Sigmoid colon (tissue), 6 donors: ENCODE measurements at regions not wholly inside any gene's neighbourhood (a gene's known extent, or its start where the extent isn't known, plus 50 kb on each side); places are given as distances from the start of the nearest gene placed in this dataset.

Experiments
- DNase-seq: peaks from one replicate; pipeline ENCODE4 v3.0.0-alpha.2; 2019
- H3K27ac ChIP-seq, 4 donors: fragments of 200-600 bp; sonication (generic); one replicate each; pipeline ENCODE4 v1.5.1; 2016 to 2019; ENCODE audit warnings: mild to moderate bottlenecking in 1 of 4
- H3K27me3 ChIP-seq, 3 donors: fragments of 200-600 bp; sonication (generic); one replicate each; pipeline ENCODE4 v1.5.1; 2019; ENCODE audit warnings: mild to moderate bottlenecking in 1 of 3
- H3K36me3 ChIP-seq, 4 donors: fragments of 200-600 bp; sonication (generic); one replicate each; pipeline ENCODE4 v1.5.1; 2016 to 2019
- H3K4me1 ChIP-seq, 4 donors: fragments of 200-600 bp; sonication (generic); one replicate each; pipeline ENCODE4 v1.5.1; 2017 to 2019
- H3K4me3 ChIP-seq, 4 donors: fragments of 200-600 bp; sonication (generic); one replicate each; pipeline ENCODE4 v1.5.1; 2017 to 2019; ENCODE audit warnings: mild to moderate bottlenecking in 2 of 4, moderate library complexity in 1 of 4
- H3K9me3 ChIP-seq, 4 donors: fragments of 200-600 bp in 3 of 4; sonication (generic) in 3 of 4; one replicate each; pipeline versions ENCODE4 v1.5.1 to v1.6.1; 2013 to 2019
- EP300 ChIP-seq, 4 donors: sonication (generic); formaldehyde crosslinking; IDR thresholded peaks; one replicate each; pipeline ENCODE4 v1.6.1; 2017; ENCODE audit warnings: antibody characterized with exemption in 4 of 4
- POLR2A ChIP-seq, 2 donors: fragments of 450-650 bp; IDR thresholded peaks; one replicate each; pipeline ENCODE4 v1.6.1; 2016; ENCODE audit warnings: antibody characterized with exemption in 2 of 2, mild to moderate bottlenecking in 2 of 2, moderate library complexity in 2 of 2
- POLR2AphosphoS5 ChIP-seq, 4 donors: sonication (generic); formaldehyde crosslinking; IDR thresholded peaks; one replicate each; pipeline ENCODE4 v1.6.1; 2017; ENCODE audit warnings: antibody characterized with exemption in 4 of 4
- WGBS, 2 donors: extraction: QIAGEN DNeasy Blood & Tissue Kit; methylation state at CpG; one replicate each; pipeline ENCODE4 v1.1.7; 2013; 5-methylcytosine and 5-hydroxymethylcytosine counted together
- intact Hi-C: fragments of 100-400 bp; cut with DNase I; formaldehyde crosslinking; loops from one replicate; pipeline ENCODE4 v1.15.1; 2023
- TF ChIP-seq, protein P1 (sequence below), 4 experiments: fragments of 450-650 bp in 3 of 4; fragments of 200-600 bp in 1 of 4; IDR thresholded peaks; one replicate each; pipeline ENCODE4 v1.5.1; 2016 to 2019; ENCODE audit warnings: antibody characterized with exemption in 4 of 4, mild to moderate bottlenecking in 3 of 4, moderate library complexity in 2 of 4
- donor health status: healthy with polysubstance abuse.
- donor health status: healthy.

DNA sequence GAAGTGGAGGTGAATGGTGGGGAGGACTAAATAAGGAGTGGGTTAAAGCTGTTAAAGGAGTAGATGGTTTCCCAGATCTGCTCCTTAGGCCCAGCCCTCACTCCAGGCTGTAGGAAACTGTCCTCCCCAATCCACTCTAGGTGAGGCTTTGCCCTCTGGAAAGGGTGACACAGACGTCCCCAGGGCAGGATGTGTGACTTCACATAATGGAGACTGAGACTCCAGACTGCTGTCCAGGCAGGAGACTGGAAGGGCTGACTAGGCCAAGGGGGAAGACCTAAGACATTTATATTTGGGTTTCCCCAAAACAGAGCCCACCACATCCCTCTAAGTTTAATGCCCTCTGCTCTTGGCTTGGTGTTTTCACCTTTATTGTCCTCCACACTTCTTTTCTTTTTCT lies 488.5 kb downstream of the SHQ1 start:
- no peaks in the 10 kb centered on the region for H3K27me3 ChIP-seq
- TF ChIP-seq EP300 (IDR thresholded peaks at IDR 0.05) (no peak), POLR2A (IDR thresholded peaks at IDR 0.05) (no peak), POLR2AphosphoS5 (IDR thresholded peaks at IDR 0.05) (no peak)
- TF ChIP-seq, protein P1, sequence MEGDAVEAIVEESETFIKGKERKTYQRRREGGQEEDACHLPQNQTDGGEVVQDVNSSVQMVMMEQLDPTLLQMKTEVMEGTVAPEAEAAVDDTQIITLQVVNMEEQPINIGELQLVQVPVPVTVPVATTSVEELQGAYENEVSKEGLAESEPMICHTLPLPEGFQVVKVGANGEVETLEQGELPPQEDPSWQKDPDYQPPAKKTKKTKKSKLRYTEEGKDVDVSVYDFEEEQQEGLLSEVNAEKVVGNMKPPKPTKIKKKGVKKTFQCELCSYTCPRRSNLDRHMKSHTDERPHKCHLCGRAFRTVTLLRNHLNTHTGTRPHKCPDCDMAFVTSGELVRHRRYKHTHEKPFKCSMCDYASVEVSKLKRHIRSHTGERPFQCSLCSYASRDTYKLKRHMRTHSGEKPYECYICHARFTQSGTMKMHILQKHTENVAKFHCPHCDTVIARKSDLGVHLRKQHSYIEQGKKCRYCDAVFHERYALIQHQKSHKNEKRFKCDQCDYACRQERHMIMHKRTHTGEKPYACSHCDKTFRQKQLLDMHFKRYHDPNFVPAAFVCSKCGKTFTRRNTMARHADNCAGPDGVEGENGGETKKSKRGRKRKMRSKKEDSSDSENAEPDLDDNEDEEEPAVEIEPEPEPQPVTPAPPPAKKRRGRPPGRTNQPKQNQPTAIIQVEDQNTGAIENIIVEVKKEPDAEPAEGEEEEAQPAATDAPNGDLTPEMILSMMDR (IDR thresholded peaks at IDR 0.05): no peak
- no peak for DNase-seq
- WGBS, 2 donors: 80 to 83% methylated on average over 1 of the region's 1 CpG
- intact Hi-C loops: no loop called here
- H3K36me3 ChIP-seq: no peaks in the 10 kb centered on the region
- H3K27ac ChIP-seq: no peak overlapping the region
- H3K9me3 ChIP-seq: no peaks in the 10 kb centered on the region
- no peak overlapping the region for H3K4me3 ChIP-seq
- H3K4me1 ChIP-seq: no peaks in the 10 kb centered on the region

DNA sequence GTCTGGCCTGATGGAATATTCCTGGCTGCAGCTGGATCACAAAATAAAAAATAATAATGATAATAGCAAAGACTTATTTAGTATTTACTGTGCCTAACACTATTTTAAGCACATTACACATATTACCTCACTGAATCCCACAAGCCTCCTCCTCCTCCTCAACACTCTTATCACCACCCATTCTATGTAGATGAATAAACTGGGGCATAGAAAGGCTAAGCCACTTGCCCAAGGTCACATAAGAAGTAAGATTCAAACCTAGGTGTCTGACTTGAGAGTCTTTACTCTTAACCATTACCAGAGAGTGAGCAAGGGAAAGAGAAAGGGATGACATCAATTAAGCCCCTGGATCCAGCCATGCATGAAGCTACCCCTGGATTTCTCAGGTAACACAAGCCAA lies 493.1 kb downstream of the SHQ1 start:
- H3K36me3 ChIP-seq: no peaks in the 10 kb centered on the region
- H3K4me1 ChIP-seq: no peaks in the 10 kb centered on the region
- H3K27ac ChIP-seq: no peak overlapping the region
- no peaks in the 10 kb centered on the region for H3K27me3 ChIP-seq
- H3K9me3 ChIP-seq: no peaks in the 10 kb centered on the region
- no peak overlapping the region for H3K4me3 ChIP-seq
- intact Hi-C loops: loop anchor here (2.0 kb wide), 1 partner anchor 88 kb away; no protein-coding TSS in a partner anchor
- TF ChIP-seq POLR2AphosphoS5 (IDR thresholded peaks at IDR 0.05): no peak
- TF ChIP-seq, protein P1 (IDR thresholded peaks at IDR 0.05): no peak
- TF ChIP-seq EP300 (IDR thresholded peaks at IDR 0.05): no peak
- TF ChIP-seq POLR2A (IDR thresholded peaks at IDR 0.05): no peak
- DNase-seq: no peak

DNA sequence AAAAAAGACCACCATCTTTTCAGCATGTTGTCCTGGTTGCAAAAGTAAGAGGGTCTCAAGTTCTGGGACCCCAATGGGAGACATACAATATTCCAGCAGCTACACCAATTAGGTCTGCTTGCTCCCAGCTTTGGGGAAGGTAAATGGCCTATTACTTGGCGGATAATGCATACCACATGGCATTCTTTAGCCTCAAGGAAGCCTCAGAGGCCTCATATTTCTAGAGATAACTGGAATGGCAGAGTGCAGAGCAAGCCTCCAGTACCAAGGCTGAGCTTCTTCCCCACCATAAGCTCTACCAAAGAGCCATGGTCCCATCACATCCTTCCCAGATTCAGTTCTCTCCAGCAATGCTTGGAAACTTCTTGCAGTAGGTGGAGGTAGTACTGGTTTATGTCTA lies 493.8 kb downstream of the SHQ1 start:
- no peaks in the 10 kb centered on the region for H3K4me1 ChIP-seq
- no peaks in the 10 kb centered on the region for H3K9me3 ChIP-seq
- TF ChIP-seq, protein P1 (IDR thresholded peaks at IDR 0.05): no peak
- TF ChIP-seq POLR2AphosphoS5 (IDR thresholded peaks at IDR 0.05) (no peak), POLR2A (IDR thresholded peaks at IDR 0.05) (no peak), EP300 (IDR thresholded peaks at IDR 0.05) (no peak)
- H3K27ac ChIP-seq: no peak overlapping the region
- no peaks in the 10 kb centered on the region for H3K27me3 ChIP-seq
- H3K4me3 ChIP-seq: no peak overlapping the region
- no peak for DNase-seq
- 97 to 98% methylated on average over 1 of the region's 1 CpG for WGBS, 2 donors
- intact Hi-C loops: loop anchor here (2.0 kb wide), 1 partner anchor 88 kb away; no protein-coding TSS in a partner anchor
- H3K36me3 ChIP-seq: no peaks in the 10 kb centered on the region

DNA sequence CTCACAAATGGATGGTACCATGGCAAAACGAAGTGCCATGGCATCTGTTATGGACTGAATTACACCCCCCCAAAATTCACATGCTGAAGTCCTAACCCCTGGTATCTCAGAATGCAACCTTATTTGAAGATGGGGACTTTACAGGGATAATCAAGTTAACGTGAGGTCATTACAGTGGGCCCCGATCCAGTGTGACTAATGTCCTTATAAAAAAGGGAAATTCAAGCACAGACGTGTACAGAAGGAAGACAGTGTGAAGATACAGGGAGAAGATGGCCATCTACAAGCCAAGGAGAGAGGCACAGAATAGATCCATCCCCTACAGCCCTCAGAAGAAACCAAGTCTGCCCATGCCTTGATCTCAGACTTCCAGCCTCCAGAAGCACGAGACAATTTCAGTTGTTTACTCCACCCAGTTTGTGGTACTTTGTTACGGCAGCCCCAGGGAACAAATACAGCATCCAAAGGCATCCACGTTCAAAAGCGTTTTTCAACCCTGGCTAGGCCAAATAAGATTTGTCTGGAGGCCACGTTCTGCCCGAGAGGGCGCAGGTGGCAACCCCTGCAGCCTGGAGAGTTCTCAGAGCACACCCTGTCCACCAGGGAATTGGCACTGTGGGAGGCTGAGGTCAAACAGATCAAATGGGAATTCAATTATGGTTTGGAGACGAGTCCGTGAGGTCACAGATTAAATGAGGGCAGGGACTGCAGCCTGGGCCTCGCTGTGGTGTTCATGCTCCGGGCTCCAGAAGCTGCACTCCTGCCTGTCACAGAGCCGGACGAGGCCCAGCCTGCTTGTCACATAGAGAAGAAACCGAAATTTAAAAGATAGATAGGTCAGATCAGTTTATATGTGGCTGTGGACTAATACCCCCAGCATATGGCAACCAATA lies 494.8 kb downstream of the SHQ1 start:
- TF ChIP-seq POLR2A (IDR thresholded peaks at IDR 0.05): no peak
- TF ChIP-seq EP300 (IDR thresholded peaks at IDR 0.05): no peak
- TF ChIP-seq, protein P1 (IDR thresholded peaks at IDR 0.05): no peak
- TF ChIP-seq POLR2AphosphoS5 (IDR thresholded peaks at IDR 0.05): no peak
- DNase-seq: no peak
- intact Hi-C loops: loop anchor here (2.0 kb wide), 1 partner anchor 89 kb away; no protein-coding TSS in a partner anchor

More for the DNA sequence above, 494.8 kb downstream of the SHQ1 start:
- WGBS, 2 donors: 81 to 85% methylated on average over 18 of the region's 18 CpGs
- H3K9me3 ChIP-seq: no peaks in the 10 kb centered on the region
- no peaks in the 10 kb centered on the region for H3K4me1 ChIP-seq
- H3K27ac ChIP-seq: no peak overlapping the region
- H3K27me3 ChIP-seq: no peaks in the 10 kb centered on the region
- H3K4me3 ChIP-seq: no peak overlapping the region
- H3K36me3 ChIP-seq: no peaks in the 10 kb centered on the region
